RWPE1 (cell line): ENCODE measurements at regions not wholly inside any gene's neighbourhood (a gene's known extent, or its start where the extent isn't known, plus 50 kb on each side); places are given as distances from the start of the nearest gene placed in this dataset.

Experiments used
- CTCF ChIA-PET: fragments of 350-600 bp; sonication (Branson Sonifier 250); formaldehyde crosslinking; extraction: SDS; loops from one replicate; lab custom pipeline; 2021; lab: Yijun Ruan, JAX
- POLR2A ChIA-PET: fragments of 400-600 bp; formaldehyde crosslinking; extraction: SDS; loops from one replicate; lab custom pipeline; 2020; ENCODE audit warnings: antibody characterized with exemption; ENCODE audit not compliant: low non-redundant PET; lab: Yijun Ruan, JAX
- DNase-seq: peaks from one replicate; pipeline ENCODE4 v3.0.0; 2012; ENCODE audit warnings: low spot score
- H3K27ac ChIP-seq: fragments of 450-650 bp; 2 replicates; pipeline ENCODE4 v1.5.1; 2017
- CTCF ChIP-seq: fragments of 450-650 bp; conservative IDR thresholded peaks from 2 replicates; pipeline ENCODE4 v1.5.1; 2017; ENCODE audit warnings: low read depth, mild to moderate bottlenecking

DNA sequence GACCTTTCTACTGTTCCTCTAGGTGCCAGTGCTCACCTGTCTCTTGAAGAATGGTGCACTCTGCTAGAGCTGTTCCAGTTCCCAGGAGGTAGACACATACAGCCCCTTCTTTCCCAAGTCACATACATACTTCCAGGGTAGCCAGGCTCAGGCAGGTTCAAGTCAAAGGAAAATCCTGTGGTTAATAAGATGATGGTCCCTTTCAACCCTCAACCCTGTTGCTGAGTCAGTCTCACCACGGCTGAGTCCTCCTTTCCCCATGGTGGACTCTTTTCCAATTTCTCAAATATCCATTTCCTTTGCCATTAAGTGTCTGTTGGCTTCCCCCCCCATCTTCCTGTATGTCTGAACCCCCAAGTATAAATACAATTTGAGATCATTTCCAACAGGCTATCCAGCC lies 56.1 kb upstream of the ACAN start:
- no peak overlapping the region for H3K27ac ChIP-seq
- POLR2A ChIA-PET = no interaction called here
- no peak for DNase-seq
- no peak for TF ChIP-seq CTCF
- CTCF ChIA-PET = interaction anchor here (0.6 kb wide), 2 partner anchors 88 to 136 kb away, joined by 3 to 4 read pairs; no protein-coding TSS in a partner anchor

- no peak for DNase-seq
- H3K27ac ChIP-seq = no peak overlapping the region
- TF ChIP-seq CTCF = no peak
- POLR2A ChIA-PET = no interaction called here
- CTCF ChIA-PET = interaction anchor here (0.6 to 0.7 kb wide), 2 partner anchors 26 to 136 kb away, joined by 3 to 4 read pairs; no protein-coding TSS in a partner anchor
Measured at GRCh38 chr15:88747631-88748030, 55.6 kb upstream of the ACAN start.

DNA sequence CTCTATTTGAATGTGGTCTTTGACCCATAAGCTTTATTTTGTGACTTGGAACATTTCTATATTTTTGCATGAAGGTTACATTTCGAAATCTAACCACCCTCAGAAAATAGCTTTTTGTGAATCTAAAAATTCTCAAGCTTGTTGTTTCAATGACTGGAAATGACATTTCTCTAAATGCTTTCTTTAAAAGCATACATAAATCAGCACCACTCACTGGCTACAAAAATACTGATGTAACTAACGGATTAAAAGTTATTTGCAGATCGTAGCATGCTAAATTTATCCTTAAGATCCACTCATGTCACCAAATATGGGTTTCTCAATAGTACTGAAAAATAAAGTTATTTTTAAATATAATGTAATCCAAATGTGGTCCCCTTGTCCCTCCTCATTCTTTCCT lies 55.2 kb upstream of the ACAN start:
- TF ChIP-seq CTCF = no peak
- ChIA-PET POLR2A (no interaction called here), CTCF (interaction anchor here (0.7 kb wide), 1 partner anchor 26 kb away, joined by 3 read pairs; no protein-coding TSS in a partner anchor)
- no peak for DNase-seq
- no peak overlapping the region for H3K27ac ChIP-seq

DNA sequence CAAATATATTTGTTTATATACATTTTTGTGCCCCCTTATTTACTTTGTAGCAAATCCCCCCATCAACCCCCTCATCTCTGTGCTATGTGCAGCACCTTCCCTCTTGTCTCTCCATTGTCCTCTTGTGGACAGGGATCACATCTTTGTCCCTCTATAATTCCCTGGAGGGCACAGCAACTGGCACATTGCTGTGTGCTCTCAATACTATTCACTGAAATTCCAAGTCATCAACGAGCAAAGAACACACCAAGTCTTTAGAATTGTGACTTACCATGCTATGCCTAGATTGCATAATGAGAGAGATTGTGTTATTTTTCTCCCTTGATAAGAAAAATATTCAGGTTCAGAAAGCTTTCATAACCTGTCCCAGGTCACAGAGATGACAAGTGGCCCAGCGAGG lies 54.6 kb upstream of the ACAN start:
- CTCF ChIA-PET = no interaction called here
- POLR2A ChIA-PET = no interaction called here
- DNase-seq = no peak
- H3K27ac ChIP-seq = no peak overlapping the region
- TF ChIP-seq CTCF = no peak

DNA sequence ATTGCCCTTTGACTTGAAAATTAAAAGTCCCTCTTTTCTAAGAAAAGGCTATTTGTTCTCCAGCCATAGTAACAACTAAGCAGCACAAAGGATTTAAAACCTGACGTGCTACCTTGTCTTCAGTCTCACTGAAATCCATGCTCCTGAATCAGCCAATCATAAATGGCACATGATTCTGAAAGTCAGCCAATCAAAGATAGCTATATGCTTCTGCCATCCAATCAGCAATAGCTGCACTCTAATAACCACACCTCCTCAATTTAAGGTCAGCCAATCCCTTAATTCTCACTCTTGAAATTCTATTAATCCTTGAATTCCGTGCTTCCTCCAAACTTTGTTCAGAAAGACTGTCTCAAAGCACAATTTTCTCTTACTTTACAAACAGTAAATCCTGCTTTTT lies 53.5 kb upstream of the ACAN start:
- no peak overlapping the region for H3K27ac ChIP-seq
- TF ChIP-seq CTCF = no peak
- POLR2A ChIA-PET = no interaction called here
- no peak for DNase-seq
- CTCF ChIA-PET = no interaction called here

DNA sequence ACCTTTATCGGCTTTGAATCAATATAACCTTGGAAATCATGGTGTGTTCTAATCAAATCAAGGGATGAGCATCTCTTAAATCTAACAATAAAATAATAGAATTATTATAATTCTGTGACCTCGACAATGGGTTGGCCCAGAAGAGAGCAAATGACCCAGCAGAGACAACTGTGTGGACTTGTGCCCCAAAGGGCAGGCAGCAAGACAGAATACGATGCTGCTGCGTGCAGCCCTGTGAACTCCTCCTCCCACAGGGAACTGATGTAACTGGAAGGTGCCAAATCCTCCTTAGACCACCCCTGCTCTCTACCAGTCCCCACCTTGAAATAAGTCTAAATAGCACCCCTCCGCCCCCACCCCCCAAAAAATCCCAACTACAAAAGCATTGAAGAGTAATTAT lies 50.7 kb upstream of the ACAN start:
- TF ChIP-seq CTCF = no peak
- ChIA-PET CTCF (no interaction called here), POLR2A (no interaction called here)
- H3K27ac ChIP-seq = no peak overlapping the region
- no peak for DNase-seq
